MV-4-11 (cell line): ENCODE measurements at regions not wholly inside any gene's neighbourhood (a gene's known extent, or its start where the extent isn't known, plus 50 kb on each side); places are given as distances from the start of the nearest gene placed in this dataset.
A peak's percentile ranks its signal among the peaks of the same experiment; 100 is the strongest.
"Not testable (repeated sequence)": the region's sequence is repeated elsewhere in the genome, so short reads cannot be mapped to it uniquely, and the experiment has no call there.

ENCODE experiments used
- DNase-seq: peaks from one replicate; lab custom pipeline; 2025; lab: John Stamatoyannopoulos, UW

DNA sequence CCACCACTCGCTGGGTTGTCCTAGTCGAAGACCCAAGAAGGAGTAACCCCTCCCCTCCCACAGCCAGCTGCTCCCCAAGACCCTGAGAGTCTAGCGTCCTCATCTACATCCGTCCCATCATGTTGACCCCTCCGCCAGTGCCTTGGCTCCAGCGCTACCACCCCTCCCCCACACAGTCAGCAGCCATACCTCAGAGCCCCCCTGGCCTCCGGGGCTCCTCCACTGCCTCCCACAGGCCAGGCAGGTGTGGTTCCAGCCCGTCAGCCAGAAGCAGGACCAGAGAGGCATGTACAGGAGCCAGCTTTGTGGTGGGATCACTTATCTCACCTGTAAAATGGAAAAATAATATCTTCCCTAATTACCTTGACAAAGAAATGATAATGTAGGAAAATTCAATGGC lies 51.5 kb upstream of the PHF21B start:
- no peak for DNase-seq

DNA sequence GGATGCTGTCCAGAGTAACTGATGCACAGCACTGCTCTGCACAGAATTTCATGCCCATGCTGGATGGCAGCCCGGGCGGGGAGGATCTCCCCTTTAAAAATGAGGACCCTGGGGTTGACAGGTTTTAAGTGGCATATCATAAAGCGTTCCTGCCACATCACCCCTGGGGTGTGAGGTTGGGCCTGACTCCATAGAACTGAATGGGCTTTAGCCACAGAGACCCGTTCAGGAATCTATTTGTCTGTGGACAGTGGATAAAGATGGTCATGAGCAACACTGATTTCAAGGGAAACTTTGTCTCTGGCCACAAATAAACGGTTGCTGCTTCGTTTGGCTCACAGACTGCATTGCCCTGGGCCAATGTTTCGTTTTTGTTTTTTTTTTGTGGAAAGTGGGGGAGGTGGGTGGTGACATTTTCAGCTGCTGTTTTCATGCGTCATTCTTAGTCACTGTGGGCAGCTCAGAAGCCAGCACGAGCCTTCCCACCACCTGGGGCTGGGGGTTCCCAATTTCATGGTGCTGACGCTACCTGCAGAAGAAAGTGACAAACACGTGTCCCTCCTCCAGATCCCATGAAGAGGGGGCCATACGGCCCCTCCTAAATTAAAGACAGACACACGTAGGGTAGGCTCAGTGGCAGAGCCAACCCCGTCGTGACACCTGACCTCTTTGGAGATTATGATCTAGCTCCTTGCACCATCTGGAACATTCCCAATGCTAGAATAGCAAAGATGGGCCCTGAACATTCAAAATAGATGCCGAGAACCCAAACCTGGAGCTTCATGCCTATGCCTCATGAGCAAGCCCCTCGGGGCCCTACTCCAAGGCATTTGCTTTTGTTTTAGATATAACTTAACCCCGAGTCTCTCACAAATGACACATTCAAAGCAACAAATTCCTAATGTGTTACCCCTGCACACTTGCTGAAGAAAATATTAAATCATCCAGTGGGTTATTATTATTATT lies 54.8 kb upstream of the PHF21B start:
- DNase-seq = peak; percentile 21

DNA sequence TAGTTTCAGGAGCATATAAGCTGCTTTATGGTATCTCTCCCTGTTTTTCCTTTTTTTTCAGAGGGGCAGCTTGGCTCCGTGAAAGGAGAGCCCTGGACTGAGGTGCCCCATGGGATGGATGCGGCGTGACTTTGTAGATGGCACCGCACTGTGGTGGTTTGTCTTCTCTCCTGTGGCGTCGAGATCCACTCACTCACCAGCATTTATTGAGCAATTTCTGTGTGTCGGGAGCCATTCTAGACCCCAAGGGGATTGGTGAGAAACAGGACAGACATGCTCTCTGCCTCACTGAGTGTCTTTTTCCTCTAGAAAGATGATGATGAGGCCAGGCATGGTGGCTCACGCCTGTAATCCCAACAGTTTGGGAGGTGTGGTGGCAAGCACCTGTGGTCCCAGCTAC lies 55.9 kb upstream of the PHF21B start:
- no peak for DNase-seq

DNA sequence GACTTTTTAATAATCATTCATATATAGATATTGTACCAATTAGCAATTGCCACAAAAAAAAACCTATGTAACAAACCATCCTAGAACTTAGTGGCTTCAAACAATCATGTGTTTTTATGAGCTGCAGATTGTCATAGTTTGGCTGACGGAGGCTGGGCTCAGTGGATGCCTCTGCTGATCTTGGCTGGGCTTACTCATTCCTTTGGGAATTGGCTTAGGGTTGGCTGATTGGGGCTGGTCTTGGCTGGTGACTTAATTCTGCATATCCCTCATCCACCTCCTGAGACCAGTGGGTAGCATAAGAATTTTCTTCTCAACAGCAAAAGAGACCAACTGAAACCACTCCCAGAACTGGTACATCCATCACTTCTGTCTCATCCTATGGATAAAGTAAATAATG lies 57.9 kb upstream of the PHF21B start:
- DNase-seq = no peak

DNA sequence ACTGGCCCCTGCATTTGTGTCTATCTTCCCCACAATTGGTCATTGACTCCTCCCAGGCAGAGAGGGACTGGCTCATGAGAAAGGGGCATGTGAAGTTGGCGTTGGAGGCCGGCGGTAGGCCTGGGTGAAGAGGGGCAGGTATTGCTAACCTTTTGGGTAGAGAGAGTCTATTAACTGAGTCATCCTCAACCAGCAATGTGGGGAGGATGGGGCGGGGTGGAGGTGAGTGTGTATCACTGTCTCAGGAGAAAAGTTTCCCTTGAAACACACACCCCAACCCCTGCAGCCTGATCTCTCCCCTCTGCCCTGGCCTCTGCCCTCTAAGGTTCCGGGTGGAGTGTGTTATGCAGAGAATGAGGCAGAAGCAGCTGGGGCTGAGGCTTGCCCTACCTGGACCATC lies 60.1 kb upstream of the PHF21B start:
- no peak for DNase-seq

DNA sequence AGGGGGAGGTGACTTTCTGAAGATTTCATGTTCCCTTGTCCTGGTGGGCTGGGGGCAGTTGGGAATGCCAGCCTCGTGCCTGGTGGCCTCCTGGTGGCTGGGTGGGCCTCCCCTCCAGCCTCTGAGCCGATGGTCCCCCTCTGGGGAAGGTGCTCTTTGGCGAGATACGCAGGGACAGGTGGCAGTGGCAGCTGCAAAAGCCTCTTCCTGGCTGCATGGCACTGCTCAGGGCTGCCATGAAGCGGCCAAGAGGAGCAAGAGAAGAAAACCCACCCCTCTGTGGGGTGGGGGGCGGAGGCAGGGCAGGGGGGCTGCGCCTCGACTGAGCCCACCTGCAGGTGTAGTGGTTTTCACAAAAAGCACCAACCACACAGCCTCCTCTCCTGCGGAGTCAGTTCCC lies 61.8 kb upstream of the PHF21B start:
- no peak for DNase-seq

DNA sequence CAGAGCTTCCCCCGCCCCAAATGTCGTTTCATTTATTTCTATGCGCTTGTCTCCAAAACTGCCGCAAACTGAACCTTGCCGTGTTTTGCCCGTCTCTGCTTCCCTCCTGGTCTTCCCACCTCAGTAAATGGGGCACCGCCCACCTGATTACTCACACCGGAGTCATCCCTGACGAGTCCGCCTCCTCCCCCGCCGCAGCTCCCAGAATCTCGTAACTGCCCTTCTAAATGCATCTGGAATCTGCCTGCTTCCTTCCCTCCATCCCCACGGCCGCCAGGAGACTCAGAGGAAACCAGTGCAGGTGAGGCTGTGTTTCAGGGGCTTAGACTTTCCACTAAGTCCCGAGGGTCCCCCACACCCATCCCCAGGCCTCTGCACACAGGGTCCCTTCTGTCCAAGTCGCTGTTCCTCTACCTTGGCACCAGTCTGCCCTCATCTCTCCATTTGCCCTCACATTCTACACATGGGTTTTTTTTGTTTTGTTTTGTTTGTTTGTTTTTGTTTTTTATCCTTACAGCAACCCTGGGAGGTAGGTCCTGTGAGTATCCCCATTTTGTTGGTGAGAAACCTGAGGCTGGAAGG lies 62.6 kb upstream of the PHF21B start:
- no peak for DNase-seq

DNA sequence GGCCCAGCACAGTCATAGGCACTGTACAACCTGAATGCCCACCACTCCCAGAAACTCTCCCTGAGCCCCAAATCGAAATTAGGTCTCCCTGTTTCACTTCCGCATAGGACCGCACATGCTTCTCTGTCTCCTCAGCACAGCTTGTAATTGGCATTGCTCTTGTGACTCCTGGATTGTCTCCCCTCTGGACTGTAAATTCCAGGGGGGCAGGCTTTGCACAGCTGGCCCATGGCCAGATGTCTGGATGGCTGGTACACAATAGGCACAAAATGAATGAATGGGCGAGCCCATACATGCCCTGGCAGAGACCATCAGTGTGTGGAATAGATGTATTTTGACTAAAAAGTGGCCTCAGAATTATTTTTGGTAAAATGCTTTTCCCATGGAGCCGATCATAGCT lies 63.3 kb upstream of the PHF21B start:
- peak; percentile 53 for DNase-seq

DNA sequence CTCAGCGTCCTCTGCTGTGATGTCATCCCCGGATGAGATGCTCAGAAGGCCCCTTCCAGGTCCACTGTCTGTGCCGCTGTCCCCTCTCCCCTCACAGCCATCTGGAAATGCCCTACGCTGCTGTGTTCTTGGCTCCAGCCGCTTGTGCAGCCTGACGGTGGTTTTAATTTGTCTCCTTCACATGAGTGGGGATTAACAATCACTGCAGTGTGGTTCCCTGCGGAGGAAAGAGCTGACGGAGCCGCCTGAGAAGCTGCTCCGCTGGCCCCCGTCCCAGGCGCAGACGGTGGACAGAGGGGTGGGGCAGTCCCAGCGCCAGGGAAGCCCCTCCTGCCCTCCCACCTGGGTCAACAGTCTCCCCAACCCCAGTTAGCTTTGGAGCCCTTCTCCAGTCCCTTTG lies 67.5 kb upstream of the PHF21B start:
- no peak for DNase-seq

DNA sequence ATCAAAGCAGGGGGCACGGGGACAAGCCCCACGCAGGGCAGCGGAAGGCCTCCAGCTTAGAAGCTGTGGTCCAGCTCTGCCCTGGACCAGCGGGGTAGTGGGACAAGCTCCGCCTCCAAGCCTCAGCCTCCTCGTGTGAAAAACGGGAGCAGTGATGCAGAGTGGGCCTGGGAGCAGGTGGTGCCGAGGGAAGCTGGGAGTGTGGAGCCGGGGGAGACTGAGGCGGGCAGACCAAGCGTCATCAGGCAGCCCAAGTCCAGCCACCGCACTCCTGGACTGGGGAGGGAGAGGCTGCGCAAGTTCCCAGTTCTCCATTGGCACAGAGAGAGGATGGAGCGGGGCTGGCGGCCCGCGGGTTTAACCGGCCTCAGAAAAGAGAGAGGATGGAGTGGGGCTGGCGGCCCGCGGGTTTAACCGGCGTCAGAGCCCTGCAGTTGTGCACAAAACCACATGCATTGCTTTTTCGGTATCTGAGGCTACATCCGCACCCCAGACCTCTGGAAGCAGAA lies 68.1 kb upstream of the PHF21B start:
- no peak for DNase-seq

DNA sequence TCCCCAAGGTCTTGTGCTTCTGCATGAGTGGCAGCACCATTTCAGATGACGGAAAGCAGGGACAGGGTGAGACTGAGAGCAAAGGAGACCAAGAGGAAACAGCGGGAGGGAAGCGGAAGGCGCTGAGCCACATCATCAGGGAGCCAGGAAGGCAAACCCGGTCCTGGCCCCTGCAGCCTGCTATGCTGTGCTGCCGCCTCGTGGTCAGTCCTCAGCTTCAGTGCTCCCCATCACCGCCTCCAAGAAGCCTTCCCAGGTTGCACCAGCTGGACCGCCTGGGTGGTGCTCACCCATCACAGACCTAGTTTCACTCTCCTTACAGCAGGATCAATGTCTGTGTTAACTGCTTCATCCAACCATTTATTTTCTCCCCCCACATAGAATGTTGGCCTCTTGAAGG lies 73.0 kb upstream of the PHF21B start:
- DNase-seq = no peak

DNA sequence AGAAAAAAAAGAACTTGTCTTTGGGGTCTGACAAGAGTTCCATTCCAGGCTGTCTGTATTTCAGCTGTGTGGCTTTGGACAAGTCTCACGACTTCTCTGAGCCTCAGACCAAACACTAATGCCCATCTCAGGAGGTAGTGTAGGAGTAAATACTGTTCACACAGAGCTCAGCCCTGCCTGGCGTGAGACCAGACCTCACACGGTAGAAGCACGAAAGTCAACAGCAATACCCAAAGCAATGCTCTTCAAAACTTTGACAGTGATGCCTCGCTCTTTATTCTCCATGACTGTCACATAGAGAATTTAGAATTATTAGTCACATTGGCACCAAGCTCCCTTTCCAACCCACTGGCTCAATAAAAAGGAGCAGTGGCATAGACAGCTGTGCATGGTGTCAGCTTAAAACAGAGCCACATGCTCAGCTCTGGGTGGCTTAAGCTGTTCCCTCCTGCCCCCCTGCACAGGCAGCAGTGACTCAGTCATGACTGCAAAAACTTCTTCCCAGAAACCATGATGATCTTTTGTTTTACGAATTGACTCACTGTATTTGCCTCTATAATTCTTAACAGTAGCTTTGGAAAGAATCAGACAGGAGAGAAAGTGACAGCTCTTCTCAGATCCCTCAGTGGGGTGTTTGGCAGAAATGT lies 74.0 kb upstream of the PHF21B start:
- no peak for DNase-seq

DNA sequence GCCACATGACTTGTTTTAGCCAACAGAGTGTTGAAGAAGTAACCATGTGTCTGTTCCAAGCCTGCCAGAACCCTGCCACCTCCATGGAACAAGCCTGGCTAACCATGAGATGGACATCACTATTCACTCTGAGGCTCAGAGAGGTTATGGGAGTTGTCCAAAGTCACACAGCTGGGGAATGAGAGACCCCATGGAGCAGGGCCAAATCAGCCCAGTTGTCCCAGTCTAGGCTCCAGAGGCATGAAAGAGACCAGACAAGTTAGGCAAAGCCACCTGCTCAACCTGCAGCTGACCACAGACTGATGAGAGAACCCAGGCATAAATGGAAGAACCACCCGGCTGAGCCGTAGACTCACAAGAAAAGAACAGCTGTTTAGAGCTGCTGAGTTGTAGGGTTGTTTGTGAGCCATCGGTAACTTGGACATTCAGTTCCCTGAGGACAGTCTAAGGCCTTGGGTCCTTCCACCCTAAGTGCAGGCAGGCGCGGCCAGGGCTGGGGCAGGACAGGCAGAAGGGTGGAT lies 74.7 kb upstream of the PHF21B start:
- no peak for DNase-seq

DNA sequence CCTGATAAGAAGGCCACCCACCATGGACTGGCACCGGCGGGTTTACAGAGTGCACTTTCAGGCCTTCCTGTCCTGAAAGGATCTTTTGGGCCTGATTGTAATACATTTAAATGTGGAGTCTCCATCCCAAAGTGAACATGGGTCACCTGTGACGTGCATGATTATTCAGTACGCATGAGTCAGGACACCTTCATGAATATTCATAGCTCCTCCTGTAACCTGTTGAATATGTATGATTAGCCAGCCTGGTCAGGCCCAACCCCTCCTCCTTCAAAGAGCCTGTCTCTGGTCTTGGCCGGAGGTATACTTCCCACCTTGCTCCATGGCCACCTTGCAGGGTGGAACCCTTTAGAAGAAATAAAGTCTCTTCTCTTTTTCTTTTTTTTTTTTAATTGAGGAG lies 75.9 kb upstream of the NUP50 start:
- no peak for DNase-seq

DNA sequence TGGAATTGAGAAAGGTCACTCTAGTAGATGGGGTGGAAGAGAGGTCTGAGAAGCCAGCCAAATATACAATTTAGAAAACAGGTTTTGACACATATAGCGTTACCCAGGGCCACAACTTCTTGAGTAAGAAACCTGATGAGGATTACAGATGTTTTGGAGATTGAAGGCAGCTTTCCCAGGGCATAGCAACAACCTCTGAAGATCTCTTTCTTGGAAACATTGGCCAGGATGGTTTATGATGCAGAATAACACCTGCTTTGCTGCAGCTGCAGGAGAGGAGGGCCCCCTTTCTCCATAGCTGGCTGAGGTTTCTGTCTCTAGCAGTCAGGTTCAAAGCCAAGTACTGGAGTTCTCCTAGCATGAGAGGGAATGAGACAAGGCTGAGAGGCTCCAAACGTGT lies 75.1 kb upstream of the NUP50 start:
- DNase-seq = no peak

DNA sequence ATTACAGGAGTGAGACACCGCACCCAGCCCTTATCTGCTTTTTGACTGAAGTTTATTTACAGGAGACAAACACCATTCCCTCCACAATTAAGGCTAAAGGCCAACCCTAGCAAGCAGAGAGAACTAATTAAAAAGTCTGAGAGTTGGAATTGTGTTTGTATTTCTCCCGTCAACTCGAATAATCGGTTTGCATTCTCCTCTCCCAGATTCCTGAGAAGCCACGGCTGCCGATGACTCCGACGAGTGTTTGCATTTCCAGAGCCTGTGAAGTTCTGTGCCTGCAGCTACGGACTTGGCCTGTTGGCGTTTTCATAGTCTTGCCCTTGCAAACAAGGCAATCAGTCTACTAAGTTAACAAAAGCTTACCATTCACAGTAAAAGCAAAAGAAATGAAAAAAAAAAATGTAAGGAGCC lies 73.2 kb upstream of the NUP50 start:
- DNase-seq = no peak

DNA sequence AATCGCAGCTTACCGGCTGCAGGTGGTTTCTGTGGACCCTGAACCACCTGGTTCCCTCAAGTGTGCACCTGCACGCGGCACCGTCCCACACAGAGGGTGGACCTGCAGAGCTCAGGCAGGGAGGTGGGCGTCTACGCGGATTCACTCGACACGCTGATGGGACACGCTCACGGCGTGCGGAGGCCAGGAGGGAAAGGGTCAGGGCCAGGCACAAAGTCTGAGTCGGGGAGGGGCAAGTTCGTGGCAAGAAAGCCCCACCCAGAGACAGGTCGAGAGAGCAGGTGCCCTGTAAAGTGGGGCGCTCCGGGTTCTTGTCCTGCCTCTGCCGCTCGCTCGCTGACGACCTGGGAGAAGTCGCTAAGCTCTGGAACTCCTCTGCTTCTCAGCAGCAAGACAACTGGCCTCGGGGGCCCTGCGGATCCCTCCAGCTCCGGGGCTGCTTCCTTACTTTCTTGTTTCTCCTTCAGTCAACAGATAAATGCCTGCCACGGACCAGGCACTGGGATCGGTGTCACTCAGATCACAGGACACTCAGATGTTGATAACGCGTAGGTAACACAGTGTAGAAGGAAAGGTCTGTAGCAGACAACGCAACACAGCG lies 72.4 kb upstream of the NUP50 start:
- DNase-seq = no peak

DNA sequence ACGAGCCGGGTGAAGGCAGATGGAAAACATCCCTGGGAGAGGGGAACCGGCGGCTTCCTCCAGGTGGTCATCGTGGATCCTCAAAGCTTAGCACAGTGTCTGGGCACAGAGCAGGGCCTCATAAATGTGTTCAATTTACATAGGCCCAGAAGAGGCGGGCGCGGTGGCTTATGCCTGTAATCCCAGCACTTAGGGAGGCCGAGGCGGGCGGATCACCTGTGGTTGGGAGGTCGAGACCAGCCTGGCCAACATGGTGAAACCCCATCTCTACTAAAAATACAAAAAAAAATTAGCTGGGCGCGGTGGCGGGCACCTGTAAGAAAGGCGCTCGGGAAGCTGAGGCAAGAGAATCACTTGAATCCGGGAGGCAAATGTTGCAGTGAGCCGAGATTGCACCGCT lies 71.8 kb upstream of the NUP50 start:
- not testable (repeated sequence) for DNase-seq

DNA sequence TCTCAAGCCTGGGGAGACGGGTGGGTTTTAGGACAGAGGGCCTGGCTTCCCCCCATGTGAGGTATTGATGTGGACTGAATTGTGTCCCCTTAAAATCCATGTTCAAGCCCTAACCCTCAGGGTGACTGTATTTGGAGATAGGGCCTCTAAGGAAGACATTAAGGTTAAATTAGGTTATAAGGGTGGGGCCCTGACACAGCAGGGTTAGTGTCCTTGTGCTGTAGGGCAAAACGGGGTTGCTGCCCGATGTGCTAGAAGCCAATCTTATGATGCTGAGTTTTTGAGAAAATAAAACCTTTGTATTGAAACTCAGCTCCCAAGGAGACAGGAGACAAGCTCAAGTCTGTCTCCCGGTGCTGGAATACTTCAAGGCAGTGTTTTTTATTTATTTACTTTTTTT lies 71.1 kb upstream of the NUP50 start:
- no peak for DNase-seq

DNA sequence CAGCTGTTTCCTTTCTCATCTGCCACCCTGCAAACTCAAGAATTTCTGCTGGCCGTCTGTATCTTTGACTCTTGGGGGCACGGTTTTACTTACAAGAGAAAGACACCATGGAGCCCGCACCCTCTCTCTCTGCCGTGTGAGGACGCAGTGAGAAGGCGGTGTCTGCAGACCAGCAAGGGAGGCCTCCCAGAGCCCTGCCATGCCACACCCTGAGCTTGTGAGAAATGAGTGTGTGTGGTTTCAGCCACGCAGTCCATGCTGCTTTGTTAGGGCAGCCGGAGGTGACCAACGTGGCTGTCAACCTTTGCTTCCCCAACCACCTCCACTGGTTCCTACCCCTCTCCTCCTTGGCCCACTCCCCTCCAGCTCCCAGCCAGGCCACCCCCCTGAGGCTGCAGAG lies 70.1 kb upstream of the NUP50 start:
- DNase-seq = no peak

DNA sequence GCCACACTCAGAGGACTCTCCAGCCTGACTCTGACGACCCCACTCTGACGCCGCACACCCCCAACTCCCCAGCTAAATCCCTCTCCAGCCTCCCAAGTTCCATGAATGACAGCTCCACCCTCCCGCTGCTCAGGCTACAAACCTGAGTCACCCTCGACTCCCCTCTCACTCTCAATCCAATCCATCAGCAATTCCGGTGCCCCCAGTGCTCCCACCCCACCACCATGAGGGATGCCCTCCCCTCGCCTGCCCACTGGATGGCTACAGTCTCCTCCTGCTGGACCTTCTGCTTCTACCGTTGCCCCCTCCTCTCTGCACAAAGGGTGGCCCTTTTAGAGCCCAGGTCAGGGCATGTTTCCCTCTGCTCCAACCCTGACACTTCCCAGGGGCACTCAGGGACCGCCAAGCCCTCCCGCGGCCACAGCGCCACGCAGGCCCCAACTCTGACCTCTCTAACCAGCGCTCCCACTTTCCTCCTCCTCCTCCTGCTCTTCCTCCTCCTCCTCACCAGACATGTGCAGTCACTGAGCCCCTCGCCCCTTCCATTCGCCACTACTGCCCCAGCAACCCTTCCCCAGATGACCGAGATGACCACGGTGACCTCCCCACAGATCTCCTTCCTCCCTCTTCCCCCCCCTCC lies 69.5 kb upstream of the NUP50 start:
- no peak for DNase-seq

DNA sequence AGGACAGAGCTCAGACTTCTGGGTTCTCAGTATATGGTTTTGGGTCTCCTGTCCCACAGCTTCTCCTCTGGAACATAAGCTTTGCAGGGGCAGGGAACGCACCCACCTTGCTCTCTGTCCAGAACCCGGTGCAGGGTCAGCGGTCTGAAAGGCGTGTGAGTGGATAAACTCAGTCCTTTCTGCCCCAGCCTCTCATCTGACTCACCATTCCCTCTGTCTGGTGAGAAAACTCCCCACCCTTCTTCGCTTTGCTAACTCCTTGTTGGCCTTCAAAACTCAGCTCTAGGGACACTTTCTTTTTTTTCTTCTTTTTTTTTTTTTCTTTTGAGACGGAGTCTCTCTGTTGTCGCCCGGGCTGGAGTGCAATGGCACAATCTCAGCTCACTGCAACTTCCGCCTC lies 68.9 kb upstream of the NUP50 start:
- no peak for DNase-seq
